ENCODE measurements at regions not wholly inside any gene's neighbourhood (a gene's known extent, or its start where the extent isn't known, plus 50 kb on each side); places are given as distances from the start of the nearest gene placed in this dataset.
A peak's percentile ranks its signal among the peaks of the same experiment; 100 is the strongest.

GRCh38 chr21:27171707-27172106, 204.8 kb upstream of the ADAMTS5 start:
- Mint-ChIP-seq H3K36me3 (ENCODE audit: low read depth) (no peaks in the 10 kb centered on the region), H3K27me3 (ENCODE audit: low read depth) (no peaks in the 10 kb centered on the region), H3K4me3 (no peak overlapping the region), H3K27ac (peak overlapping the region in 2 of 3 experiments; percentile 4 to 9), H3K4me1 (peaks cover 5% of the 10 kb centered on the region), H3K9me3 (no peaks in the 10 kb centered on the region)
- no peak for TF ChIP-seq CTCF (IDR thresholded peaks at IDR 0.05; ENCODE audit: unreplicated experiment in 3 of 3)

GRCh38 chr21:27168084-27168483, 201.2 kb upstream of the ADAMTS5 start:
- Mint-ChIP-seq H3K4me1 (peaks cover 10% of the 10 kb centered on the region), H3K4me3 (no peak overlapping the region), H3K36me3 (ENCODE audit: low read depth) (no peaks in the 10 kb centered on the region), H3K27me3 (ENCODE audit: low read depth) (no peaks in the 10 kb centered on the region), H3K9me3 (no peaks in the 10 kb centered on the region), H3K27ac (no peak overlapping the region)
- TF ChIP-seq CTCF (IDR thresholded peaks at IDR 0.05; ENCODE audit: unreplicated experiment in 3 of 3) = no peak

- Mint-ChIP-seq H3K27ac (peak overlapping the region; percentile 10 to 43 (median 18)), H3K4me3 (no peak overlapping the region), H3K9me3 (no peaks in the 10 kb centered on the region), H3K4me1 (peaks cover 9% of the 10 kb centered on the region), H3K27me3 (ENCODE audit: low read depth) (no peaks in the 10 kb centered on the region), H3K36me3 (ENCODE audit: low read depth) (no peaks in the 10 kb centered on the region)
- TF ChIP-seq CTCF (IDR thresholded peaks at IDR 0.05; ENCODE audit: unreplicated experiment in 3 of 3) = no peak
Observed at GRCh38 chr21:27164208-27165177, 197.6 kb upstream of the ADAMTS5 start.

GRCh38 chr21:27158967-27159366, 192.1 kb upstream of the ADAMTS5 start:
- no peak for TF ChIP-seq CTCF (IDR thresholded peaks at IDR 0.05; ENCODE audit: unreplicated experiment in 3 of 3)
- H3K4me1 Mint-ChIP-seq = peaks cover 9% of the 10 kb centered on the region
- peak overlapping the region in 2 of 3 experiments; percentile 19 to 44 for H3K27ac Mint-ChIP-seq
- no peaks in the 10 kb centered on the region for H3K9me3 Mint-ChIP-seq
- no peaks in the 10 kb centered on the region for H3K36me3 Mint-ChIP-seq (ENCODE audit: low read depth)
- no peaks in the 10 kb centered on the region for H3K27me3 Mint-ChIP-seq (ENCODE audit: low read depth)
- H3K4me3 Mint-ChIP-seq = no peak overlapping the region

GRCh38 chr21:27157097-27157496, 190.2 kb upstream of the ADAMTS5 start:
- no peaks in the 10 kb centered on the region for H3K36me3 Mint-ChIP-seq (ENCODE audit: low read depth)
- H3K27ac Mint-ChIP-seq = no peak overlapping the region
- H3K9me3 Mint-ChIP-seq = no peaks in the 10 kb centered on the region
- no peak for TF ChIP-seq CTCF (IDR thresholded peaks at IDR 0.05; ENCODE audit: unreplicated experiment in 3 of 3)
- no peaks in the 10 kb centered on the region for H3K27me3 Mint-ChIP-seq (ENCODE audit: low read depth)
- no peak overlapping the region for H3K4me3 Mint-ChIP-seq
- H3K4me1 Mint-ChIP-seq = peaks cover 9% of the 10 kb centered on the region

- no peaks in the 10 kb centered on the region for H3K9me3 Mint-ChIP-seq
- H3K27ac Mint-ChIP-seq = no peak overlapping the region
- H3K27me3 Mint-ChIP-seq (ENCODE audit: low read depth) = no peaks in the 10 kb centered on the region
- no peaks in the 10 kb centered on the region for H3K36me3 Mint-ChIP-seq (ENCODE audit: low read depth)
- H3K4me1 Mint-ChIP-seq = peaks cover 9% of the 10 kb centered on the region
- TF ChIP-seq CTCF (IDR thresholded peaks at IDR 0.05; ENCODE audit: unreplicated experiment in 3 of 3) = no peak
- H3K4me3 Mint-ChIP-seq = no peak overlapping the region
Observed at GRCh38 chr21:27156666-27157065, 189.8 kb upstream of the ADAMTS5 start.

Measured in nephron (organoid).